ENCODE measurements at regions not wholly inside any gene's neighbourhood (a gene's known extent, or its start where the extent isn't known, plus 50 kb on each side); places are given as distances from the start of the nearest gene placed in this dataset.

DNA sequence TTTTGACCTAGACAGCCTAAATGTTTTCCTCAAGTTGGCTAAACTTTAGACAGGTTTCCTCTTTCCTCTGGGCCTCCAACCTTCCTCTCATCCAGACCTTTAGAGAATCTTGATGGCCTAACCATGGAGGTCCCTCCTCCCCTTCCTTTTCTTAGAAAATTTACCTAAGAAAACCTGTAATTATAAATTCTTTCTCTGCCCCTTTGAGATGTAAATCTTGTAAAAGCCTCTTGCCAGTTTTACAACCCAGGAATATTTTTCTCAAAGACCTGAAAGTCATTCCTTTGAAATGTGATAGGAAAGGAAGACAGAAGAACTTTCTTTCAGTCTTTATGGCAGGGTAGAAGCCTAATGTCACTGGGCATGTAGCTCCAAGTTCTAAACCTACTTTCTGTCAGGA lies 1752.6 kb upstream of the C9orf72 start:
- intact Hi-C loops (cut with DNase I): no loop called here
- no peaks in the 10 kb centered on the region for H3K4me1 ChIP-seq
- H3K9me3 ChIP-seq: no peaks in the 10 kb centered on the region
- no peak overlapping the region for H3K9ac ChIP-seq (ENCODE audit: low read depth in 2 of 2, low read length in 2 of 2)
- TF ChIP-seq, protein P1, sequence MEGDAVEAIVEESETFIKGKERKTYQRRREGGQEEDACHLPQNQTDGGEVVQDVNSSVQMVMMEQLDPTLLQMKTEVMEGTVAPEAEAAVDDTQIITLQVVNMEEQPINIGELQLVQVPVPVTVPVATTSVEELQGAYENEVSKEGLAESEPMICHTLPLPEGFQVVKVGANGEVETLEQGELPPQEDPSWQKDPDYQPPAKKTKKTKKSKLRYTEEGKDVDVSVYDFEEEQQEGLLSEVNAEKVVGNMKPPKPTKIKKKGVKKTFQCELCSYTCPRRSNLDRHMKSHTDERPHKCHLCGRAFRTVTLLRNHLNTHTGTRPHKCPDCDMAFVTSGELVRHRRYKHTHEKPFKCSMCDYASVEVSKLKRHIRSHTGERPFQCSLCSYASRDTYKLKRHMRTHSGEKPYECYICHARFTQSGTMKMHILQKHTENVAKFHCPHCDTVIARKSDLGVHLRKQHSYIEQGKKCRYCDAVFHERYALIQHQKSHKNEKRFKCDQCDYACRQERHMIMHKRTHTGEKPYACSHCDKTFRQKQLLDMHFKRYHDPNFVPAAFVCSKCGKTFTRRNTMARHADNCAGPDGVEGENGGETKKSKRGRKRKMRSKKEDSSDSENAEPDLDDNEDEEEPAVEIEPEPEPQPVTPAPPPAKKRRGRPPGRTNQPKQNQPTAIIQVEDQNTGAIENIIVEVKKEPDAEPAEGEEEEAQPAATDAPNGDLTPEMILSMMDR (IDR thresholded peaks at IDR 0.05): no peak
- H3K4me3 ChIP-seq: no peak overlapping the region
- no peak for DNase-seq
- H3K36me3 ChIP-seq: no peaks in the 10 kb centered on the region
- H3K27me3 ChIP-seq: no peaks in the 10 kb centered on the region
- H3K27ac ChIP-seq: no peak overlapping the region

DNA sequence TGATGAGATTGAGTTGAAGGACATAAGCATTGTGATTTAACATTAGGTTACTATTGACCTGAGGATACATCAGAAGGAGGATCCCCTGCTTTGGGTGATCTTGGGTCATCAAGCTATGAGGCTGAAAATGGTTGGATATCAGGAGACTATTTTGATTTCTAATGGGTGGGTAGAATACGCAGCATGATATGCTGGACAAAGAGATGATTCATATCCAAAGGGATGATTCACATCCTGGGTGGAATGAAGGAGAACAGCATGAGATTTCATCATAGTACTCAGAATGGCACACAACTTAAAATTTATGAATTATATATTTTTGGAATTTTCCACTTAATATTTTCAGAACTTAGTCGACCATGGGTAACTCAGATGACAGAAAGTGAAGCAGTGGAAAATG lies 1759.5 kb upstream of the C9orf72 start:
- Histone ChIP-seq H3K4me1 (no peaks in the 10 kb centered on the region), H3K27ac (no peak overlapping the region), H3K9me3 (no peaks in the 10 kb centered on the region), H3K36me3 (no peaks in the 10 kb centered on the region), H3K4me3 (no peak overlapping the region), H3K9ac (ENCODE audit: low read depth in 2 of 2, low read length in 2 of 2) (no peak overlapping the region), H3K27me3 (no peaks in the 10 kb centered on the region)
- TF ChIP-seq, protein P1 (IDR thresholded peaks at IDR 0.05): no peak
- intact Hi-C loops (cut with DNase I): no loop called here
- no peak for DNase-seq

DNA sequence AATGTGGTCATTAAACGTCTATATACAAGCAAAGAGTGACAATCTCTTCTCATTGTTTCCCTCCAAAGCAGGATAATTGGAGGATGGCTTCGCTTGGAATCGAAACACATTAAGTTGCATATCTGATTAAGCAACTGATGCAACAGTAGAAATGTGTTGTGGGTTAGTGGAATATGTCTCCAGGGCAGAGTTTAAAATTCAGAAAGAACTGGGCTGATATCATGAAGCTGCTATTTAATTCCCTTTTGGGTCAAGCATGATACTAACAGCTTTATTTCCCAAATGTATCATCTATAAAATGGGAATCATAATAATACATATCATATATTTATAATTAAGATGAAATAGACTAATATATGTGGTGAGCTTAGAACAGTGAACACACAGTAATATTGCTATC lies 1763.0 kb upstream of the C9orf72 start:
- intact Hi-C loops (cut with DNase I): no loop called here
- Histone ChIP-seq H3K9ac (ENCODE audit: low read depth in 2 of 2, low read length in 2 of 2) (no peak overlapping the region), H3K36me3 (no peaks in the 10 kb centered on the region), H3K4me3 (no peak overlapping the region), H3K27ac (no peak overlapping the region), H3K9me3 (no peaks in the 10 kb centered on the region), H3K4me1 (no peaks in the 10 kb centered on the region), H3K27me3 (no peaks in the 10 kb centered on the region)
- DNase-seq: no peak
- TF ChIP-seq, protein P1 (IDR thresholded peaks at IDR 0.05): no peak

DNA sequence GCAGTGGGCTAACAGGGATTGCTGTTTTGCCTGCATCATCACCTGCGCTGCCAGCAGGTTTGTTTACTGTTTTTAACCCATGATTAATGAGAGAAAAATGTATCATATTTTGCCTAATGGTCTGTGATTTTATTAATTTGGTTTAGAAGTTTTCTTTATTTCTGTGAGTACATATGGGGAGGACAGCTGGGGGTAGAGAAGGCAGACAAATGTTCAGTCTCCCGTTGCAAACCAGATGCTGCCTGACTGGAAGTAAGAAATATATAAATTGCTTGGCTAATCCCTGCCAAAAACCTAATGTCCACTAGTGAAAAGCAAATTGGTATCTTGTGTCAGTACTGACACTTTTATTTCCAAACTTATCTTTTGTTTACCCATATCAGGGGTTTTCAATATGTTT lies 1766.1 kb upstream of the C9orf72 start:
- intact Hi-C loops (cut with DNase I): no loop called here
- no peak overlapping the region for H3K4me3 ChIP-seq
- H3K27ac ChIP-seq: no peak overlapping the region
- no peak for DNase-seq
- no peaks in the 10 kb centered on the region for H3K36me3 ChIP-seq
- H3K4me1 ChIP-seq: no peaks in the 10 kb centered on the region
- no peaks in the 10 kb centered on the region for H3K27me3 ChIP-seq
- H3K9ac ChIP-seq (ENCODE audit: low read depth in 2 of 2, low read length in 2 of 2): no peak overlapping the region
- TF ChIP-seq, protein P1 (IDR thresholded peaks at IDR 0.05): no peak
- H3K9me3 ChIP-seq: no peaks in the 10 kb centered on the region

DNA sequence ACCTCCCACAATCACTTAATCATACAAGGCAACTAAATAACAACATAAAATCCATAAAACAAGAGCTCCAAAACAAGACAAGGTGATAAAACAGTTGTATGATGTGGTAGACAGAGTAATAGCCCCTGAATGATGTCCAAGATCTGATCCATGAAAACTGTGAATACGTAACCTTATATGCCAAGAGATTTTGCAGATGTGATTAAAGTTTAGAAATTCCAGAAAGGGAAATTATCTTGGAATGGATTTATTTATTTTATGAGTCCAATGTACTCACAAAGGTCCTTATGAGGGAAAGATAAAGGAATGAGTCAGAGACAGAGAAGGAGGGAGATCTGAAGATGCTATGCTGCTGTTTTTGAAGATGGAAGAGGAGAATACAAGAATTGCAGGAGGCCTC lies 1775.7 kb upstream of the C9orf72 start:
- H3K27me3 ChIP-seq: no peaks in the 10 kb centered on the region
- H3K9ac ChIP-seq (ENCODE audit: low read depth in 2 of 2, low read length in 2 of 2): no peak overlapping the region
- no peak overlapping the region for H3K27ac ChIP-seq
- TF ChIP-seq, protein P1 (IDR thresholded peaks at IDR 0.05): no peak
- H3K4me1 ChIP-seq: no peaks in the 10 kb centered on the region
- no peak overlapping the region for H3K4me3 ChIP-seq
- intact Hi-C loops (cut with DNase I): no loop called here
- no peaks in the 10 kb centered on the region for H3K9me3 ChIP-seq
- no peaks in the 10 kb centered on the region for H3K36me3 ChIP-seq
- DNase-seq: no peak

DNA sequence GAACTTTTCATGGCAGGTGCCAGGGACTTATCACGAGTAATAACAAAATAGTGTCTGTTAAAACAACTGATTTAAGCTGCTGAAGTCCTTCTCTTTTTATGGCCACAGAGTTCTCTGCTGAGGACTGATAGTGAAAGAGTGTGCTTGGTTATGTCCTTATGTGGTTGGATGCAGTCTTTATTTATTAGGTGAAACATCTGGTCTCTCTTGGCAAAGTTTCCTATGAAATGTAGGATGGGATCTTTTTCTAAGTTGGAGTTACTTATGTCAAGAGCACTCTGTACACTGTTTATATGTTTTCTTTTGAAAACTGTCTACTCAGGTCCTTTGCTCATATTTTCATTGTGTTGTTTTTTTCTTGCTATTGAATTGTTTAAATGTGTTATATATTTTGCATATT lies 1816.1 kb upstream of the C9orf72 start:
- no peaks in the 10 kb centered on the region for H3K36me3 ChIP-seq
- no peak overlapping the region for H3K4me3 ChIP-seq
- H3K9ac ChIP-seq (ENCODE audit: low read depth in 2 of 2, low read length in 2 of 2): no peak overlapping the region
- H3K9me3 ChIP-seq: no peaks in the 10 kb centered on the region
- no peak for DNase-seq
- TF ChIP-seq, protein P1 (IDR thresholded peaks at IDR 0.05): no peak
- H3K27me3 ChIP-seq: no peaks in the 10 kb centered on the region
- H3K27ac ChIP-seq: no peak overlapping the region
- no peaks in the 10 kb centered on the region for H3K4me1 ChIP-seq
- intact Hi-C loops (cut with DNase I): no loop called here
